ENCODE measurements at regions not wholly inside any gene's neighbourhood (a gene's known extent, or its start where the extent isn't known, plus 50 kb on each side); places are given as distances from the start of the nearest gene placed in this dataset.
A peak's percentile ranks its signal among the peaks of the same experiment; 100 is the strongest.

- H4K12ac ChIP-seq (ENCODE audit: low read depth, low read length), result no peak overlapping the region
- peak in 1 of 2 donors; percentile 8 for DNase-seq
- H2AK5ac ChIP-seq (ENCODE audit: low read length), result no peak overlapping the region
- no peak overlapping the region for H4K8ac ChIP-seq (ENCODE audit: low read depth, low read length)
- no peaks in the 10 kb centered on the region for H3K27me3 ChIP-seq (ENCODE audit: insufficient read depth, low read length)
- H2BK5ac ChIP-seq (ENCODE audit: low read depth, low read length, poor library complexity), result no peak overlapping the region
- no peaks in the 10 kb centered on the region for H3K36me3 ChIP-seq (ENCODE audit: control insufficient read depth in 1 of 2, insufficient read depth in 2 of 2, low read length in 2 of 2)
- H2BK120ac ChIP-seq (ENCODE audit: insufficient read depth, low read length, poor library complexity), result no peak overlapping the region
- no peak overlapping the region for H3K4ac ChIP-seq (ENCODE audit: low read depth, low read length)
- H3K27ac ChIP-seq (ENCODE audit: low read depth, low read length), result no peak overlapping the region
- no peaks in the 10 kb centered on the region for H3K79me1 ChIP-seq (ENCODE audit: low read length)
- no peak overlapping the region for H3K9ac ChIP-seq (ENCODE audit: low read length)
- H2AFZ ChIP-seq (ENCODE audit: insufficient read depth, low read length, poor library complexity), result no peak overlapping the region
- no peak overlapping the region for H3K18ac ChIP-seq (ENCODE audit: low read length)
- H4K91ac ChIP-seq (ENCODE audit: low read depth, low read length), result no peak overlapping the region
- no peak overlapping the region for H3K23ac ChIP-seq (ENCODE audit: low read length)
- H3K4me2 ChIP-seq (ENCODE audit: low read length), result no peak overlapping the region
- H3K4me3 ChIP-seq (ENCODE audit: low read depth, low read length), result no peak overlapping the region
- no peaks in the 10 kb centered on the region for H3K9me3 ChIP-seq (ENCODE audit: insufficient read depth, low read depth, low read length)
- H3K79me2 ChIP-seq (ENCODE audit: control insufficient read depth, insufficient read depth, low read length, poor library complexity), result no peaks in the 10 kb centered on the region
- H2BK12ac ChIP-seq (ENCODE audit: low read length), result no peak overlapping the region
- WGBS (ENCODE audit: extremely low coverage, insufficient coverage, insufficient read length), result no CpG with 5 or more reads among the region's 3 CpGs
- no peak overlapping the region for H3K14ac ChIP-seq (ENCODE audit: low read length)
- H3K4me1 ChIP-seq (ENCODE audit: control insufficient read depth in 1 of 2, insufficient read depth in 2 of 2, low read length in 2 of 2), result no peaks in the 10 kb centered on the region
Measured at GRCh38 chr15:46502667-46503066, 867.8 kb downstream of the SQOR start.

- Histone ChIP-seq H4K91ac (ENCODE audit: low read depth, low read length) (no peak overlapping the region), H2BK12ac (ENCODE audit: low read length) (no peak overlapping the region), H3K18ac (ENCODE audit: low read length) (no peak overlapping the region), H4K8ac (ENCODE audit: low read depth, low read length) (no peak overlapping the region), H3K27me3 (ENCODE audit: insufficient read depth, low read length) (no peaks in the 10 kb centered on the region), H3K23ac (ENCODE audit: low read length) (no peak overlapping the region), H3K9me3 (ENCODE audit: insufficient read depth, low read depth, low read length) (peaks cover 1% of the 10 kb centered on the region), H2BK5ac (ENCODE audit: low read depth, low read length, poor library complexity) (no peak overlapping the region), H3K27ac (ENCODE audit: low read depth, low read length) (no peak overlapping the region), H3K4me3 (ENCODE audit: low read depth, low read length) (no peak overlapping the region), H3K79me1 (ENCODE audit: low read length) (no peaks in the 10 kb centered on the region), H3K14ac (ENCODE audit: low read length) (no peak overlapping the region), H2AFZ (ENCODE audit: insufficient read depth, low read length, poor library complexity) (no peak overlapping the region), H2AK5ac (ENCODE audit: low read length) (no peak overlapping the region), H3K36me3 (ENCODE audit: control insufficient read depth in 1 of 2, insufficient read depth in 2 of 2, low read length in 2 of 2) (no peaks in the 10 kb centered on the region), H3K4ac (ENCODE audit: low read depth, low read length) (no peak overlapping the region), H4K12ac (ENCODE audit: low read depth, low read length) (no peak overlapping the region), H3K4me1 (ENCODE audit: control insufficient read depth in 1 of 2, insufficient read depth in 2 of 2, low read length in 2 of 2) (no peaks in the 10 kb centered on the region), H3K9ac (ENCODE audit: low read length) (no peak overlapping the region), H3K4me2 (ENCODE audit: low read length) (no peak overlapping the region), H2BK120ac (ENCODE audit: insufficient read depth, low read length, poor library complexity) (no peak overlapping the region), H3K79me2 (ENCODE audit: control insufficient read depth, insufficient read depth, low read length, poor library complexity) (no peaks in the 10 kb centered on the region)
- DNase-seq, result no peak
Measured at GRCh38 chr15:46518381-46518780, 883.6 kb downstream of the SQOR start.

- Histone ChIP-seq H3K23ac (ENCODE audit: low read length) (no peak overlapping the region), H3K36me3 (ENCODE audit: control insufficient read depth in 1 of 2, insufficient read depth in 2 of 2, low read length in 2 of 2) (no peaks in the 10 kb centered on the region), H4K91ac (ENCODE audit: low read depth, low read length) (no peak overlapping the region), H2AK5ac (ENCODE audit: low read length) (no peak overlapping the region), H3K9me3 (ENCODE audit: insufficient read depth, low read depth, low read length) (no peaks in the 10 kb centered on the region), H2BK5ac (ENCODE audit: low read depth, low read length, poor library complexity) (no peak overlapping the region), H2AFZ (ENCODE audit: insufficient read depth, low read length, poor library complexity) (no peak overlapping the region), H3K4ac (ENCODE audit: low read depth, low read length) (no peak overlapping the region), H3K27me3 (ENCODE audit: insufficient read depth, low read length) (no peaks in the 10 kb centered on the region), H2BK120ac (ENCODE audit: insufficient read depth, low read length, poor library complexity) (no peak overlapping the region), H3K4me2 (ENCODE audit: low read length) (no peak overlapping the region), H3K79me1 (ENCODE audit: low read length) (no peaks in the 10 kb centered on the region), H3K9ac (ENCODE audit: low read length) (no peak overlapping the region), H3K18ac (ENCODE audit: low read length) (no peak overlapping the region), H2BK12ac (ENCODE audit: low read length) (no peak overlapping the region), H4K8ac (ENCODE audit: low read depth, low read length) (no peak overlapping the region), H3K79me2 (ENCODE audit: control insufficient read depth, insufficient read depth, low read length, poor library complexity) (no peaks in the 10 kb centered on the region), H3K14ac (ENCODE audit: low read length) (no peak overlapping the region), H3K27ac (ENCODE audit: low read depth, low read length) (no peak overlapping the region), H3K4me1 (ENCODE audit: control insufficient read depth in 1 of 2, insufficient read depth in 2 of 2, low read length in 2 of 2) (no peaks in the 10 kb centered on the region), H4K12ac (ENCODE audit: low read depth, low read length) (no peak overlapping the region), H3K4me3 (ENCODE audit: low read depth, low read length) (no peak overlapping the region)
- DNase-seq, result no peak
- WGBS (ENCODE audit: extremely low coverage, insufficient coverage, insufficient read length), result no CpG with 5 or more reads among the region's 1 CpG
Measured at GRCh38 chr15:46523701-46524100, 888.9 kb downstream of the SQOR start.

- H2BK12ac ChIP-seq (ENCODE audit: low read length), result no peak overlapping the region
- no peak overlapping the region for H3K4me2 ChIP-seq (ENCODE audit: low read length)
- H2BK120ac ChIP-seq (ENCODE audit: insufficient read depth, low read length, poor library complexity), result no peak overlapping the region
- no peak overlapping the region for H3K4me3 ChIP-seq (ENCODE audit: low read depth, low read length)
- H3K23ac ChIP-seq (ENCODE audit: low read length), result no peak overlapping the region
- H3K36me3 ChIP-seq (ENCODE audit: control insufficient read depth in 1 of 2, insufficient read depth in 2 of 2, low read length in 2 of 2), result no peaks in the 10 kb centered on the region
- no peak overlapping the region for H2AFZ ChIP-seq (ENCODE audit: insufficient read depth, low read length, poor library complexity)
- H2AK5ac ChIP-seq (ENCODE audit: low read length), result no peak overlapping the region
- H4K91ac ChIP-seq (ENCODE audit: low read depth, low read length), result no peak overlapping the region
- no peaks in the 10 kb centered on the region for H3K79me1 ChIP-seq (ENCODE audit: low read length)
- no peaks in the 10 kb centered on the region for H3K4me1 ChIP-seq (ENCODE audit: control insufficient read depth in 1 of 2, insufficient read depth in 2 of 2, low read length in 2 of 2)
- no peak overlapping the region for H4K12ac ChIP-seq (ENCODE audit: low read depth, low read length)
- no peak overlapping the region for H2BK5ac ChIP-seq (ENCODE audit: low read depth, low read length, poor library complexity)
- no peaks in the 10 kb centered on the region for H3K79me2 ChIP-seq (ENCODE audit: control insufficient read depth, insufficient read depth, low read length, poor library complexity)
- no peak overlapping the region for H3K4ac ChIP-seq (ENCODE audit: low read depth, low read length)
- no peak overlapping the region for H3K27ac ChIP-seq (ENCODE audit: low read depth, low read length)
- no peak overlapping the region for H4K8ac ChIP-seq (ENCODE audit: low read depth, low read length)
- no peaks in the 10 kb centered on the region for H3K9me3 ChIP-seq (ENCODE audit: insufficient read depth, low read depth, low read length)
- no peak overlapping the region for H3K9ac ChIP-seq (ENCODE audit: low read length)
- H3K18ac ChIP-seq (ENCODE audit: low read length), result no peak overlapping the region
- H3K14ac ChIP-seq (ENCODE audit: low read length), result no peak overlapping the region
- WGBS (ENCODE audit: extremely low coverage, insufficient coverage, insufficient read length), result no CpG with 5 or more reads among the region's 3 CpGs
- no peak for DNase-seq
- no peaks in the 10 kb centered on the region for H3K27me3 ChIP-seq (ENCODE audit: insufficient read depth, low read length)
Measured at GRCh38 chr15:46525984-46526725, 891.3 kb downstream of the SQOR start.
